Caco-2 (cell line): ENCODE measurements at regions not wholly inside any gene's neighbourhood (a gene's known extent, or its start where the extent isn't known, plus 50 kb on each side); places are given as distances from the start of the nearest gene placed in this dataset.

ENCODE experiments used
- BruUV-seq: library from RNA; stranded (reverse); fragments of 400-500 nt; replicated peaks from 2 replicates; lab custom pipeline; 2021; lab: Mats Ljungman, UMichigan
- CTCF ChIA-PET: fragments of 300-600 bp; sonication (Branson Sonifier 250); formaldehyde crosslinking; loops from one replicate; lab custom pipeline; 2022; ENCODE audit warnings: antibody characterized with exemption; lab: Charles Lee
- POLR2A ChIA-PET: fragments of 300-600 bp; sonication (Branson Sonifier 250); formaldehyde crosslinking; loops from one replicate; lab custom pipeline; 2022; ENCODE audit warnings: antibody characterized with exemption; lab: Charles Lee
- DNase-seq, 2 experiments: peaks; one replicate each; pipeline versions ENCODE4 v3.0.0 to v3.0.0-alpha.2; 2020 to 2022
- H3K27me3 ChIP-seq: replicated peaks from 2 replicates; pipeline ENCODE4 v1.6.0; 2011; ENCODE audit warnings: low read length; ENCODE audit not compliant: control insufficient read depth, insufficient read depth
- H3K36me3 ChIP-seq: 2 replicates; pipeline ENCODE4 v1.5.1; 2011; ENCODE audit warnings: low read length; ENCODE audit not compliant: control insufficient read depth, insufficient read depth
- H3K4me1 ChIP-seq: fragments of 250-450 bp; sonication (Bioruptor Pico); 2 replicates; pipeline ENCODE4 v1.5.1; 2020; ENCODE audit warnings: mild to moderate bottlenecking
- H3K4me3 ChIP-seq: 2 replicates; pipeline ENCODE4 v1.5.1; 2011; ENCODE audit warnings: low read depth, mild to moderate bottlenecking, control low read depth, low read length
- H3K9me3 ChIP-seq: fragments of 250-450 bp; sonication (Bioruptor Pico); 2 replicates; pipeline ENCODE4 v1.5.1; 2020; ENCODE audit warnings: mild to moderate bottlenecking, moderate library complexity
- H3K27ac Mint-ChIP-seq: one replicate; pipeline ENCODE4 v1.8.0; 2022; ENCODE audit warnings: mixed read lengths; ENCODE audit not compliant: unreplicated experiment
- H3K27me3 Mint-ChIP-seq: one replicate; pipeline ENCODE4 v1.8.0; 2022; ENCODE audit warnings: mixed read lengths; ENCODE audit not compliant: insufficient read depth, unreplicated experiment
- H3K36me3 Mint-ChIP-seq: one replicate; pipeline ENCODE4 v1.8.0; 2022; ENCODE audit warnings: mild to moderate bottlenecking, mixed read lengths; ENCODE audit not compliant: insufficient read depth, unreplicated experiment
- H3K4me1 Mint-ChIP-seq: one replicate; pipeline ENCODE4 v1.8.0; 2022; ENCODE audit warnings: low read depth, mixed read lengths; ENCODE audit not compliant: unreplicated experiment
- H3K4me3 Mint-ChIP-seq: one replicate; pipeline ENCODE4 v1.8.0; 2022; ENCODE audit warnings: mild to moderate bottlenecking, moderate library complexity, mixed read lengths; ENCODE audit not compliant: unreplicated experiment
- H3K9me3 Mint-ChIP-seq: one replicate; pipeline ENCODE4 v1.8.0; 2022; ENCODE audit warnings: mixed read lengths; ENCODE audit not compliant: unreplicated experiment
- intact Hi-C: fragments of 100-400 bp; cut with micrococcal nuclease; formaldehyde crosslinking; loops from one replicate; pipeline ENCODE4 v1.10.0; 2022; ENCODE audit not compliant: unreplicated experiment
- TF ChIP-seq, protein P1 (sequence below), 2 experiments: fragments of 200-600 bp in 1 of 2; IDR thresholded peaks; 1 replicate in 1 of 2; 2 replicates in 1 of 2; pipeline versions ENCODE4 v1.5.1 to v1.8.0; 2011 to 2022; ENCODE audit warnings: antibody characterized with exemption in 1 of 2, control low read depth in 1 of 2, inconsistent platforms in 1 of 2, low read depth in 1 of 2, low read length in 1 of 2, mild to moderate bottlenecking in 1 of 2, moderate library complexity in 1 of 2; ENCODE audit not compliant: insufficient read depth in 1 of 2, severe bottlenecking in 1 of 2, unreplicated experiment in 1 of 2

DNA sequence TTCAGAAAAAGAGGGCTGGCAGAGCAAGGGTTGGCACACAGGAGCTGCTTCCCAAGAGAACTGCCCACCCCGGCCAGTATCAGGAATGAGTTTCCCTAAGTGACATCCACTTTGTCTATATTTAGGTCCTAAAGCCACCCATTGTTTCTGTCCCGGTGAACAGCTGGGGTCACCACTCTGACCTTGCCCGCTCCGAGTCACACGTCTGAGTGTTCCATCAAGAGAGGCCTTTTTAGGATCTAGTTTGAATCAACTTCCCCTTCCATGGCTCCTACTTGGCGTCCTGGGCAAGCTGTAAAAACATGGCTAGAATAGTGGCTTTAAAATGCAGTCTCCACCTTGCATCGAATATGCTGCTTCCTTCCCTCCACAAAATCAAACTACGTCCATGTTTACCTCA lies 109.6 kb upstream of the ARHGEF3 start:
- ChIA-PET CTCF (no interaction called here), POLR2A (no interaction called here)
- H3K27me3 ChIP-seq: no peaks in the 10 kb centered on the region
- Mint-ChIP-seq H3K36me3 (no peaks in the 10 kb centered on the region), H3K9me3 (no peaks in the 10 kb centered on the region), H3K27ac (no peak overlapping the region), H3K4me3 (no peak overlapping the region), H3K27me3 (no peaks in the 10 kb centered on the region), H3K4me1 (no peaks in the 10 kb centered on the region)
- no peak for DNase-seq
- no peaks in the 10 kb centered on the region for H3K36me3 ChIP-seq
- TF ChIP-seq, protein P1, sequence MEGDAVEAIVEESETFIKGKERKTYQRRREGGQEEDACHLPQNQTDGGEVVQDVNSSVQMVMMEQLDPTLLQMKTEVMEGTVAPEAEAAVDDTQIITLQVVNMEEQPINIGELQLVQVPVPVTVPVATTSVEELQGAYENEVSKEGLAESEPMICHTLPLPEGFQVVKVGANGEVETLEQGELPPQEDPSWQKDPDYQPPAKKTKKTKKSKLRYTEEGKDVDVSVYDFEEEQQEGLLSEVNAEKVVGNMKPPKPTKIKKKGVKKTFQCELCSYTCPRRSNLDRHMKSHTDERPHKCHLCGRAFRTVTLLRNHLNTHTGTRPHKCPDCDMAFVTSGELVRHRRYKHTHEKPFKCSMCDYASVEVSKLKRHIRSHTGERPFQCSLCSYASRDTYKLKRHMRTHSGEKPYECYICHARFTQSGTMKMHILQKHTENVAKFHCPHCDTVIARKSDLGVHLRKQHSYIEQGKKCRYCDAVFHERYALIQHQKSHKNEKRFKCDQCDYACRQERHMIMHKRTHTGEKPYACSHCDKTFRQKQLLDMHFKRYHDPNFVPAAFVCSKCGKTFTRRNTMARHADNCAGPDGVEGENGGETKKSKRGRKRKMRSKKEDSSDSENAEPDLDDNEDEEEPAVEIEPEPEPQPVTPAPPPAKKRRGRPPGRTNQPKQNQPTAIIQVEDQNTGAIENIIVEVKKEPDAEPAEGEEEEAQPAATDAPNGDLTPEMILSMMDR (IDR thresholded peaks at IDR 0.05; ENCODE audit: insufficient read depth in 1 of 2, low read depth in 1 of 2, low read length in 1 of 2, severe bottlenecking in 1 of 2, unreplicated experiment in 1 of 2): no peak
- H3K4me1 ChIP-seq: no peaks in the 10 kb centered on the region
- H3K9me3 ChIP-seq: no peaks in the 10 kb centered on the region
- no TSS peak for BruUV-seq
- intact Hi-C loops: loop anchor here (1.0 kb wide), 1 partner anchor 43 kb away; no protein-coding TSS in a partner anchor
- no peak overlapping the region for H3K4me3 ChIP-seq

DNA sequence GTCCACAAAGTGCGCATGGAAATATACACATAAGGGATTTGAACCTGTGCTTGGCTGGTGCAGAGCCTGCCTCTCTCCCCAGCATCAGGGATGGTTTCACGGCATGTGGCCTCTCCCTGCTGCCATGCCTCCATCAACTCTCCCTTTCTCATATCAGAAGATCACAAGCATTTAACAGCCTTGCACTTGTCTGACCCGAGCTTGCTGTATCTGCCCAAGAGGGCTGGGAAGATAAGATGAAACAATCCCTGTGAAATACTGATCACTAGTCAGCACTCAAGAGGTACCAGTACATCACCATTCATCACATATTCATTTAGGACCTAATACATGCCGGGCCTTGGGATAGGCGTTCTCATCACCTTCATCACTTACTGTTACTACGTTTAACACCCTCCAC lies 107.6 kb upstream of the ARHGEF3 start:
- H3K27ac Mint-ChIP-seq: no peak overlapping the region
- H3K27me3 ChIP-seq: no peaks in the 10 kb centered on the region
- BruUV-seq: no TSS peak
- H3K27me3 Mint-ChIP-seq: no peaks in the 10 kb centered on the region
- TF ChIP-seq, protein P1 (IDR thresholded peaks at IDR 0.05; ENCODE audit: insufficient read depth in 1 of 2, low read depth in 1 of 2, low read length in 1 of 2, severe bottlenecking in 1 of 2, unreplicated experiment in 1 of 2): no peak
- H3K36me3 ChIP-seq: no peaks in the 10 kb centered on the region
- ChIA-PET CTCF (no interaction called here), POLR2A (no interaction called here)
- H3K9me3 ChIP-seq: no peaks in the 10 kb centered on the region
- no peaks in the 10 kb centered on the region for H3K36me3 Mint-ChIP-seq
- peaks cover 8% of the 10 kb centered on the region; the same call in 1 of the 2 replicates for H3K4me1 ChIP-seq
- no peak overlapping the region for H3K4me3 ChIP-seq
- intact Hi-C loops: no loop called here
- H3K9me3 Mint-ChIP-seq: no peaks in the 10 kb centered on the region
- DNase-seq: no peak
- peaks cover 7% of the 10 kb centered on the region for H3K4me1 Mint-ChIP-seq
- no peak overlapping the region for H3K4me3 Mint-ChIP-seq

DNA sequence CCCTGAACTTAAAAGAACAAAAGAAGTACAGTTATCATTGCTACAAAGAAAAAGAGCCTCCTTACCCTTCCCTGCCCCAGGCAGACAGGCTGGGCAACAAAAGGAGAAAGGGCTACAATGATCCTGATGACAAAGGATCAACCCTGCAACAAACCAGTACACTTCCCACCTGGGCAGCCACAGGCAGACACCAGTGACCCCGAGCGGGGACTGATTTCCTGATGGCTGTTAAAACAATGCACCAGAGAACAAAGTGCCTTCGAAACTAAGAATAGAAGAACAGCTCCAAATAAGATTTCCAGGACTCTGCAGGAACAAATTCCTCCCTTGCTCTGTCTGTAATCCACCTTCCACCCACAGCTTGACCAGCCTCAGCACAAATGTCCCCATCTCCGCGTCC lies 106.3 kb upstream of the ARHGEF3 start:
- H3K9me3 ChIP-seq: no peaks in the 10 kb centered on the region
- Mint-ChIP-seq H3K9me3 (no peaks in the 10 kb centered on the region), H3K4me1 (peaks cover 7% of the 10 kb centered on the region), H3K27me3 (no peaks in the 10 kb centered on the region), H3K36me3 (no peaks in the 10 kb centered on the region), H3K4me3 (no peak overlapping the region), H3K27ac (no peak overlapping the region)
- no peaks in the 10 kb centered on the region for H3K27me3 ChIP-seq
- POLR2A ChIA-PET: no interaction called here
- peaks cover 8% of the 10 kb centered on the region; the same call in 1 of the 2 replicates for H3K4me1 ChIP-seq
- DNase-seq: no peak
- TF ChIP-seq, protein P1 (IDR thresholded peaks at IDR 0.05; ENCODE audit: insufficient read depth in 1 of 2, low read depth in 1 of 2, low read length in 1 of 2, severe bottlenecking in 1 of 2, unreplicated experiment in 1 of 2): no peak
- intact Hi-C loops: no loop called here
- no peak overlapping the region for H3K4me3 ChIP-seq
- BruUV-seq: no TSS peak
- no peaks in the 10 kb centered on the region for H3K36me3 ChIP-seq
- CTCF ChIA-PET: no interaction called here
